Activated CD8-positive, alpha-beta memory T cell treated with anti-CD3 and anti-CD28 coated beads, Interleukin-2, amount 50 U/mL, for 48 hours (primary cell): ENCODE measurements at regions not wholly inside any gene's neighbourhood (a gene's known extent, or its start where the extent isn't known, plus 50 kb on each side); places are given as distances from the start of the nearest gene placed in this dataset.

Source experiments
- DNase-seq: peaks from one replicate; pipeline ENCODE4 v3.0.0-alpha.2; 2020

DNA sequence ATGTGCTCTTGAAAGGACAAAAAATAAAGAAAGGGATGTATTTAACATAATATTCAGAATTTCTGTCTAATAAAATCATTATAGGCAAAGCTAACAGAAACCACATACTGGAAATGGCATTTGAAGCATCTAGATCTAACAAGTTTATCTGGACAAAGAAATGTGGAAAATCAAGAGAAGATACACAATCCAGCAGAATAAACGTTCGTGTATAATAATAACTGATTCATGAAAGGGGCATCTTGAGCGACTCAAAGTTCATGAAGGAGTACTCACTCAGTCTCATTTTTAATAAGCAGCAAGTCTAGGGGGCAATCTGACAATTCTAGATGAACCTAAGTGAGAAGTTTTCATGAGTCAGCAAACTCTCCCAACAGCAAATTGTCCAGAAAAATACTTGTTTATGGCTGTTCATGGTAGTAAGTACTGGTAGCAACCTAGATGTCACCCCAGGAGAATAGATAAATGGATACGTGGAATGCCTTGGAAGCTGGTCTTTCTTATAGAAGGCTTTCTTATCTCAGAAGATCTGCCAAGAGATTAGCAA, 541.8 kb downstream of the INHBA start:
- no peak for DNase-seq

DNA sequence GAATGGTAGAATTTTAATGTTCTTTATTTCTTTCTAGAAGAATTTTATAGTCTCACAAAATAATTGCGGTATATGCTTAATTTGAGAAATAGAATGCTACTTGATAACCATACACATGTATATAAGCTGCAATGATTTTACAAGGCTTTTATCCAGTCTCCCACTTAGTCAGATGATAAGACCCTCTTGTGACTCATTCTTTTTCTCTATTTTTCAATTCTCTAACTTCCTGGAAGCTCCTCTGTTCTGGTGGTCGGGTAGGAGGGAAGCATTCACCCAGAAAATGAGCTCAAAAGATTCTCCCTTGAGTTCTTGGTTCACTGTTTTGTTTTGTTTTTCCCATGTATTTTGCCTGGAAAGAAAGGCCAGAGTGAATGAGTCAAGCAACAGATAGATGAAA, 546.6 kb downstream of the INHBA start:
- DNase-seq: no peak

DNA sequence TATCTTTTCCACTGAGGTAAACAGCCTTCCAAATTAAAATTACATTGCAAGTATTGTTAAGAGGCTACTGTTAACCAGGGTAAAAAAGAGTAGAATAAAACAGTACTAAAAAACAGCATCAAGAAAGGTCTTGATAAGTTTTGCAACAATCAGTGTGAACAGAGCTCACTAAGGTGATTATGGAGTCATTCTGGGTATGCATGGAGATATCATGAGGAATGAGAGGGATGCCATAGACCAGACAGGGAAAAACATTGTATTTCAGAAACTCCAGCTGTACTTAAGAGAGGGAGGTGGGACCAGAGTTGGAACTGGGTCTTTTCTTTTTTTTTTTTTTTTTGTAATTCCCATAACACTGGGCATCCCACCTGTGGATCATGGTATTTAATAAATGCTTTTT, 549.6 kb downstream of the INHBA start:
- no peak for DNase-seq

DNA sequence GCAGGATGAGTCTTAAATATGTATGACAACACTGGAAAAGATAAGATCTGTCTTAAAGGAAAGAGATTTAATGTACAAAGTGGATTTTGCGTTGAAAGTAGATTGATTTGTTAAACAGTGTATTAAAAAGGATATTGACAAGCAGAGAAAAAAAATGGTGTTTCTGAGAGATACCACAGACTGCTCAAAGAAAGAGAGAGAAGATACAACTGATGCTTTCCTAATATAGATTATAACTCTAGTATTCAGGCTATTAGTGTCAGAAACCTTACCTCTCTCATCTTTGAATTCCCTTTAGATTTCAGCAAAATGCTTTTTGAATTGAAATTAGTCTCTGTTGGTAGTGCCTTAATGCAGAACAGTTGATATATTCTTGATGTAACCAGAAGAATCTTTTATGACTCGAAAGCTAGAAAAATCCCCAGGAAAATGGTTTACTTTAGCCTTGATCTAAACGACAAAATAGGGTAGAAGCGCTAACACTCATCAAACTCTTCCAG, 550.7 kb downstream of the INHBA start:
- DNase-seq: no peak

DNA sequence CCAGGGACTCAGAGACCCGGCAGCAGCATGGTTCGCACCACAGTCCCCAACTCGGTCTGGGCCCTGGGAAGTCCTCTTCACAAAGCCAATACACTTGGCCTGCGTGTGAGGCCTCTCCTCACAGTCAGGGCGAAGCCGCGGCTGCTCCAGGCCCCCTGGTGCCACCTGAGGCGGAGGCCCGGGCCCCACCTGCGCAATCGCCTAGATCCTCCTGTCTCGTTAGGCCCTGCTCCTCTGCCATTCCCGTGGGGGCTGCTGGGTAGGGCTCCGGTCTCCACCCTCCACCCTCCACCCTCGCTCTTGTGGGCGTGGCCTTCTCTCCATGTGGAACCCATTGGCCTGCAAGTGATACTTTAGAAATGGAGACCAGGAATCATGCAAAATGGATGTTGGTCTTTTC, 553.3 kb downstream of the INHBA start:
- no peak for DNase-seq

DNA sequence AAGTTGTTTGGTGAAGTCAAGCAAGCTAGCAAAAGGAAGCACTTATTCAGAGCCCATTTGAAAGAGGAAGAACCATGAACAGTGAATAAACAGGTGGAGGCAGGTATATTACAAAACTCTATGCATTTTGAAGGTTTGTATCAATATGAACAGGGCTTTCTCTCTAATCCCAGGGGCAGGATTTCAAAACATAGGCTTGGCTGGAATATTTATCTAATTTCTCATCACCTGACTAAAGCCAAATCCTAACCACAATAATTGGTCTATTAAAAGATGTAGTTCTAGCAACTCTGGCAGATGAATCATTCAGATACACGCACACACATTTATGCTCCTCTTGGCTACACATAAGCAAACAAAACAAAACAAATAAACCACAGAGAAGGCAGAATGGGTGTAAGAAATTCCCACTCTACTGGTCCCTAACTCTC, 554.4 kb downstream of the INHBA start:
- DNase-seq: no peak

DNA sequence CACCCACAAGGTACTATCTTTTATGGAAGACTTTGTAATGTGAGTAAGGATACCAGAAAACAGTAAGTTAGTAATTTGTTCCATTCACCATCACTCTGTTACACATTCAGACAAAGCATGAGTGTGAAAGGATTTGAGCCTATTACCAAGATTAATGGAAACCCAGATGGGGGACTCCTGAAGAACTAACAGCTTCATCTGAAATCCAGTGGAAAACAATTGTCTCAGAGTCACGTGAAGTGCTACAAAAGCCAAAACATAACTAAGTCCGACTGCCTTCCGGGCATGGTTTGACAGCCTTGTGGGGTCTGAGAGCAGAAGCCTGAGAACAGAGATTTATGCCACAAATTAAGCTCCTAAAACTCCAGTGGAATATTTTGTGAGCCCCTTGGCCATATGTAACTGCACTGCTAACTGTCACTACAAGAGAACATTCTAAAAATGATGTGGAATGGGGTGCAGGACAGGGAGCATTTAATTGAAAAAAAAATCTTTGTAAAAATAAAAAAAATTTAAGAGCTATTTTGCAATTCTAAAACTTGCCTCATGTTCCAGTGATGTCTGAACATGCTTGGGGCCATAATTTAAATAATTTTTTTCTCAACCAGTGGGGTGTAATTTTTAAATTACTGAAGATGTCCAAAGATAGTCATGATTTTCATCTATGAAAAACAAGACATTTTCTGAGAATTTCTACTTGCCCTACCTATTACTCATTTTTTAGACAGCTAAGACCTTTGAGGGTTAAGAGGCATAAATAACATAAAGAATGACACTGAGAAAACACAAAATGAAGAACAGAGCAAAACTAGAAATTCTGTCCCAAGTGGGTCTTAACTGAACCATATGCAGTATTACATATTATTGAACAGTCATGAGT, 555.0 kb downstream of the INHBA start:
- no peak for DNase-seq

DNA sequence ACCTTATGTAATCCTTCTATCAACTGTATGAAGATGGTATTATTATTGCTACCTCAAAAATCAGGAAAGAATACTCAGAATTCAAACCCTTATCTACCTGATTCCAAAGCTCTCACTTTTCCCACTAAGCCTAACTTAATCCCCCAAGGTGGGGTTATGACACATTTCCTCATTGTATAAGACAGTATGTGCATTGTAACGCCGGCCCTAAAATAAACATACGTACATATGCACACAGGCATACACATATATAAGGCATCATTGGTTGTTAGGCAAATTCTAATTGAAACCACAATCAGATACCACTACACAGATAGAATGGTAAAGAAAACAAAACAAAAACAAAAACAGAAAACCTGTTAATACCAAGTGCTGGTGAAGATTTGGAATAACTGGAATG, 556.5 kb downstream of the INHBA start:
- no peak for DNase-seq

DNA sequence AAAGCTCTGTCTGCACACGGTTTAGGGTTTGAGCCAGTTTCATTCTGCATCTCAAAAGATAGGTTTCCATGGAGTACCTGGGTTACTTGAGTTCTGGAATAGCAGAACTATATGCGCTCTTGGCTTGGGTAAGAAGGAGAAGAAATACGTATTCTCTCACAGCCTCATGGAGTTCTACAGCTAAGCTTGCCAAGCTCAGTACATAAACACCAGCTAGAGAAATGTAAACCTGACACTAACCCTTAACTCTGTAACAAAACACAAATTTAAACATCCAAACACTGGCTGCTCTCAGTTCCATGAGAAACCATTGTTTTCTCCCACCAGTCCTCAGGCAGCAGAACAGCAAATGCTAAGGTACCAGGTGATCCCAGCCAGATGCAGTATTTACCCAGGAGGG, 557.2 kb downstream of the INHBA start:
- DNase-seq: no peak

DNA sequence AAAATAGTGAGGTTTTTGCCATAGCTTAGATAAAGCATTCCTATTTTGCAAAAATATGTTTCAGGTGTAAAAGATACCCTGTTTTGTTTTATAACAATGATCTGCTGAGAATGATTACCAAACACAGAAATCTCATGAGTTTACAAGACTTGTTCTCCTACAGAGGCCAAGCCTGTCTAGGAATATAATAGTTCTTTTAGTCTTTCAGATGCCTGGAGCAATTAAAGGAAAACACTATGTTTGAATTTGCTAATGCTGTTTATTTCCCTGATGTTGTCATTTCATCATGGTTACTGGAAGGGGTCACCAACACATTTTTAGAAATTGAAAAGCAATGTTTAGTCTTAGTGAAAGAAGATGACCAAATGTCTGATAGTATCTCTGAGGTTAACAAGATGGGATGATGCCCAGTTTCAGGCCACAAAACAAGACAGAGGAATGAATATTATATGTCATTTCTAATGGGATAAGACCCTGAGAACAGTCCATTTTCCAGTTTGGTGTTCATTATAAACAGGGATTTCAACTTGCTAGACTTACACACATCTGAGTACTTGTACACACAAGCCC, 559.9 kb downstream of the INHBA start:
- no peak for DNase-seq

DNA sequence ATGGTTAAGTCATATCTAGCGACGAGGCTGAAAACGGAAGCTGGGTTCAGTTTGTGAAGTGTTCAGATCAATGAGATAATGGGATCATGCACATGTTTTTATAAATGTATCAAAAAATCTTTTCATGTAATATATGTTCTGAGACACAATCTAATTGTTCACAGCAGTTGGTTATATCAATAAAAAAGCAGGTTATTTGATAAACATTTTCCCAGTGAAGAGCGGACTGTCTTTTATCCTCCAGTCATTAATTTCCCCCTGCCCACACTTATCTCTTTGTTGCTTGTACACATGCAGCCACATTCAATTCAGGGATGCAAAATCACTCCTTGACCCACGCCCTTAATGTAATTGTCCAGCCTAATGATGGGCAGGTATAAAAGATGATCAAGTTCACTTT, 563.1 kb downstream of the INHBA start:
- no peak for DNase-seq

DNA sequence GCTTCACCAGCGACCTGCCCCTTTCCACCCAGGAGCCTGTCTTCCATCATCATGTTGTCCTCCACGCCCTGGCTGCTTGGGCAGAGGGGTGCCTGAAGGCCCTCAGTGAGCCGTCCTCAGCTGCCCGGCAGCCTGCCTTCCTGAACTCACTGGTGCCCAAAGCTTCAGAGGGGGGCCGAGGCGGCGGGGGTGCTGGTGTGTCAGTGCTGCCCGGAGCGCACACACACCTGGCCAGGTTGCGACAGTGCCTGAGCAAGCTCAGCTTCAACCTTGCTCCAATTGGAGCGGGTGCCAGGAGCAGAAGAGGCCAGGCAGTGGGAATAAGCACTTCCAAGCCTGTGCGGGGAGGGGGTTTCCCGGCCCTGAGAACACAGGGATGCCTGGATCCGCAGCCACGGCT, 566.3 kb downstream of the INHBA start:
- no peak for DNase-seq

DNA sequence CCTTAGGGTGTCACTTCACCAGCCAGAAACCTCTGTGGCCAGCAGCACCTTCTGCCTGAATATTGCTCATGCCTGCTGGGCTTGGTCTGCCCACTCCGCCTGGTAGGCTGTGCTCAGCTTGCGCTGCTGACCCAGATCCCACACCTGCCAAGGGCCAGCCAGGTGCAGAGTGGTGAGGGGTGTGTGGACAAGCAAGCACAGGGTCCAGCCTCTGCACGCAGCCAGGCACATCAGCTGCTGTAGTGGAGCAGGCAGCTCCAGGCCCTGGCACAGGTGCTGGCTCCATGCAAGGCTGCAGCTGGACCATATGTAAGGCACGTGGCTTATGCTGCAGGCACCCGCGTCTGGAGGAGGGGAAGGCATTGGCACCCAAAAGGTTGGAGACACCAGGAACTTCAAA, 567.4 kb downstream of the INHBA start:
- DNase-seq: no peak

DNA sequence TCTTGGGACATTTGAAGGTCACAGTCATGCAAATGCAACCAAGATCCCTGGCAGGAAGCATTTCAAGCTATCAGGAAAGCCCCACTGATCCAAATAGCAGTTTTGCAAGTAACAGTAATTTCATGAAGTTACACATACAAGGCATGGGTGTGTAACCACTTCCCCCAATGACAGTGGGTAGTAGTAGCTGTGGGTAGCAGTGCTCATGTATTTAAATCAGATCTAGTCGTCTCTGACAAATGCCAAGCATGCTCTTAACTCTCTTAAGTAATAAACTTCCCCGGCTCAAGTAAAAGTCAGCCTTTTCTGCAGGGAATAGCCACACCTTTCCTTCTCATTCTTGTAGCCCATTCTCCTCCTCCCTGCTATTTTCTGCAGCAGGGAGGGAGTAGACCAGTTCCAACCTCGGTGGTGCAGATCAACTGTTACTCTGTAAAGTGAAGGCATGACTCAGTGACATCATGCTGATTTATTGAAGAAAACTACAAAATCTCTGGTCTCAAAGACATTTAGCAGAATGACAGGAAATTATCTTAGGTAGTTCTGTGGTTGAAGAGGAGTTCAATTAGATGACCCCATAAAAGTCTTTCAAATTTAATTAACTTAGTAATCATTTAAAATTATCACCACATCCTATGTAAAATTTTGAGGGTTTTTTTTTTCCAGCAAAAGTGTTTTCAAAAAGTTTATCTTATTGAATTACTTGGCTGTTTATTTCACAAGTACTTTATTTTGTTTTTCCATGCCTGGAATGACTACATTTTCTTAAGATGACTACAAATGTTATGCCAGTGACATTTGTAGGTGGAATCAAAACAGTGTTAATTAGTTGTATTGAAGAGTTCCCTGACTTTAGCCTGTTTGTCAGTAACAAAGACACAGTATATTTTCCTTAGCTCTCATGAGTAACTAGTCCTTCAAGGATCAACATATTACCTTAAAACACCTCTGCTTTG, 568.3 kb downstream of the INHBA start:
- no peak for DNase-seq

DNA sequence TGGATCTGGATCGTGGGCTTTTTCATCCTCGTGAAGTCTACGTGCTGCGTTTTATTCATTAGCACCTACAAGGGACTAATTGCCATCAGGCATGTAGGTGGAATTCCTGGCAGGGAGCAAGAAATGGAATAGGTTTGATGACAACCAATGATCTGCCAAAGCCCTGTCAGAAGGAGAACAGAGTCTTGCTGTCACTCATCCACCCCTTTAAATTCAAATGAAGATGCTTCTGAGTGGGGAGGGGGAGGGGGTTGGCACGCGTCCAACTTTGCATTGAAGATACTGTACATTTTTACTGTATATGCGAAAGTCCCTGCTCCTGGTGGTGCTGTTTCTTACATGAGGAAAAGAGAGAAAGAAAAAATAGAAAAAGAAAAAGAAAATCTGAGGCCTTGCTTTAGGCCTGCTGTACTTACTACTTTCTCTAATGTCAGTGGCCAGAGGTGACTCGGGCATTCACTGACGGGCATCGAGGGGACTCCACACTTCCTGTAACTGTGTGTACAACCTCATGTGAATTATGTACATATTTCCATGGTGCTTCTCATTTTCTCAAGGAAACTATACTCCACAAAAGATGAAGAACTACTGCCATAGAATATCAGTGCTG, 569.1 kb downstream of the INHBA start:
- no peak for DNase-seq

DNA sequence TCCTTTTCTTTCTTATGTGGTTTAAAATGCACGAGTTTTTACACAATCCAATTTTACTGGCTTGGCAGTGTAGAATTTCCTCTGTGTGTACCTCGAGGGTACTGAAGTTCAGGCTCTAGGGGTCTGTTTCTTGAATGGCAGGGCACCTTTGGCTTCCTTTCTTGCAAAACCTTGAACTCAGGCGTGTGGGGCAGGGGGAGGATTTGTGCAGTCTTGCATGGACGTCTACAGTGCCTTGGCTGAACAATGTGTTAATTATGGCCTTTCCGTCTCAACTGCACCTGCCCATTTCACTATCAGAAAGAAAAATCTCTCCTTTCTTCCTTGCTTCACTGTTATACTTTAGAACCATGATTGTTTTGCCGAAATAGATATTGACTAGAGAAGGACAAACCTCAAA, 570.9 kb downstream of the INHBA start:
- DNase-seq: no peak

DNA sequence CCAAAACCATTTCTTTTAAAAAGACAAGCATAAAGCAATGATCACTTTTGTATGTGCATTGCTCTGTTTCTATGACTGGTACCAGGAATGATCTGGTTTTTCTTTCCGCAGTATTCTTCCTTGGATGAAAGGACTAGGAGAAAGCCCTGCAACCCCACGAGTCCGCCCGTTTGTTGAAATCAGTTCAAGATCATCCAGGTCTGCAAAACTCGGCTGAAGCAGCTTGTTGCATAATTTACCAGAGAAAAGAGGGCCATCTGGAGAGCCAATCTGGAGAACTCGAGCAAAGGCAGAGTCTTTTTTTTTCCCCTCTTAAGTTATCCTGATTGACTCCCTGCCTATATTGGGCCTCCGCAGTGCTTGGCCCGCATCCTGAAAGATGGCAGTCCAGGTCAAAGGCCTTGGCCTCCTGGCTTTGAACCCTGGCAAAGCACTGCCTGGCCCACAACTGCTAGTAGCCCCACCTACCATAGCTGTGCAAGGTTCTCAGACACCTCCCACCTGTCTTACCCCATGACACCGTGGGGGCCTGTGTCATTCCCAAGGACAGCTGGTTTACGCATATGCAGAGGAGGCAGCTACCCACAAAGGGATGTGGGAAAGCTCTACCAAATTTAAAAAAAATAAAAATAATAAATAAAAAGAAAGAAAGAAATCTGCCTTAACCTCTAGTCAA, 572.2 kb downstream of the INHBA start:
- DNase-seq: no peak

DNA sequence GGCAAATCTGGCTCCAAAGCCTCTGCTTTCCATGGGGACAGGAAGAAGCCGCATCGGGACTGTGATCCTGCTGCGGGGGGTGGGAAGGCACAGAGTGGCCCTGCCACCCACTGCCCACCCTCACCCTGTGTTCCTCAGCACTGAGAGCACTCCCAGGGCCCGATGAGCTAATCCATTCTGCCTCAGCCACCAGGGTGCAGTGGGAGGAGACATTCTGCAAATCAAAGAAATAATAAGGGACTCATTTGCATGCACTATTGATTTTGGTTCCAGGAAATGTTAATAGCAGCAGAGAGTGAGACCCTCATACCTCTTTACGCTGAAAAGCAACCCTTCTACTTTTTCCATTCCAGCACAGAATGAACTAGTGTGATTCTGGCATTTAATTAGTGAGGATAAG, 572.8 kb downstream of the INHBA start:
- DNase-seq: no peak

DNA sequence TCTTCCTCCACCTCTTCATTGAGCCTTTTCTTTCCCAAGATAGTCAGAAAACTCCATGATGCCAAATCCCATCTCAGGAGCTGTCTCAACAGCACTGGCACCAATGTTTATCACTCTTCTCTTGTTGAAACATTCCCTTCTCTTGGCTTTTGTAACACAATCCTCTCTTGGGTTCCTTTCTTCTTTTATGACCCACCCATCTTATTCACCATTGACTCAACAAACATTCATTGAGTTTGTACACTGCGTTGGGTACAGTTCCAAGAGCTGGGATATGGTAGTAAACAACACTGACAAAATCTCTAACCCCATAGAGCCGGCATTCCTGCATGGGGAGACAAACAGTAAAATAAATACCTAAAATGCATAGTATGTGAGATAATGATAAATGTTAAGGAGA, 577.5 kb downstream of the INHBA start:
- no peak for DNase-seq

DNA sequence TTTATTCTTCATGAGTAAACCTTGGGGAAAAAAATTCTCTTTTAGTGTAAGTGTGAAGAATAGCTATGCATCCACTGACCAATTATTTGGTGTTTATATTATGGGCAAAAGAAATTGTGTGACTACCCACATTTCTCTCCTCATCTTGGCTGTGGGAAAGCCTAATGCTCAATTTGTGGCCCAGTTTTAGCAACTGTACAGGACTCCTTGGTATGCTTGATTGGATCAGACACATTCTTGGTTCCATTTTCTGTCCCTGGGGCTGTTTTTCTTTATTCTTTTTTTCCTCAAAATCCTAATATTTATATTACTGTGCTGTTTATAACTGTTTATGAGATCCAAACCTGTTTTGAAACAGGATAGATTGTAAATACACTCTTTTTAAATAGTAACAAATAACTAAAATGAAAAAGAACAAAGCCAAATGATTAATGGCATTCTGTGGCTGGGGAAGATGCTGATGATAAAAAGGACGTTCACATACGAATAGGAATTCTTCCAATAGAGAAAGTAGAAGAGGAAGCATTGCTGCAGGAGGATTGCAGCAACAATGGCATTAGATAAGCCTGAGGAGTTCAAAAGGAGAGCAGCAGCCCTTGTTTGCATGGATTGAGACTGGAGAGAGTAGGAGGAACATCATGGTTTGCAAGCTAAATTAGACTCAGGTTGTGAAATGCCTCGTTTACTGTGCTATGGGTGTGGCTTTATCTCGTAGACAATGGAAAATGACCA, 580.5 kb downstream of the INHBA start:
- DNase-seq: no peak

DNA sequence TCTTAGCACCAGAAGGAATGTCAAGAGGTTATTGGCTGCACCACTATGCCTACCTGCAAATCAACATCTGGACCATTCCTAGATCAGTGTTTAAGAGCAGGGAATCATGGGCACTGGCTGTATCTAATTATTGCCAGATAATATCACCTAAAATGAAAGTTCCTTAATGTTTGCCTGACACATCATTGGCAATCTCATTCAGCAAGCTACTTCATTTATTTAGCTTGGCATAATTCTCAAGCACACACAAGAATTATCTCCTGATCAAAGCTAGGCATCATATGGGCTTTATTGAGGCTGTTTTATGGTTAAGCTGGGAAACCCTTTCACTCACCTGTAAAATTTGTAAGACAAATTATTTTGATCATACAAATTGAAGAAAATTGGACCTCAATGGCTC, 581.7 kb downstream of the INHBA start:
- no peak for DNase-seq
